ENCODE measurements at regions not wholly inside any gene's neighbourhood (a gene's known extent, or its start where the extent isn't known, plus 50 kb on each side); places are given as distances from the start of the nearest gene placed in this dataset.

DNA sequence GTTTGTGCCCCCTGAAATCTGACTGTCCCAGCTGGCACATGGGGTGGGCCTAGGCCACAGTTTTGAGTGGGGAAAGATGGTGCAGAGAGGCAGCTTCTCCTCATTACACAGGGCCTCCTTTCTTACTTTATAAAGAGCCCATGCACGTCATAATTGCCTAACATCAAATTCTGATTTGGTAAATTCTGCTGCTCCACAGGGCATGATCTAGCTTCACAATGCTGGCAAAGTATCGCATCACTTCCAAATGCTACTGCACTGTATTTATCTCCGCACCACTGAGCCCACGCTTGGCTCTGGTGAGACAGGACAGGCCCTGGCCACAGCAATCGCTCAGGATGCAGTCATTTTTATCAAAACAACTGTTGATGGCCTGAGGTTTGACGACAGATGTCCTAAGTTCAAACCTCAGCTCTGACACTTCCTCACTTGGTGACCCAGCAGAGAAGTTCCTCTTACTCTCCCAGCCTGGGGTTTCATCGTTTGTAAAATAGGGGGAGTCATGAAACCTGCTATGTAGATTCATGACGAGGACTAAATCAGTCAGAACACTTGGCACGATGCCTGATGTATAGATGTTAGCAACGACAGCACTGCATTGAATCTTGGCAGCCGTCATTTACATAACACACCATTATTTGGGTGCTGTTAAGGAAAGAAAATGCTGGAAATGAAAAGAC lies 187.9 kb downstream of the TTLL2 start:
- TF ChIP-seq, protein P1, sequence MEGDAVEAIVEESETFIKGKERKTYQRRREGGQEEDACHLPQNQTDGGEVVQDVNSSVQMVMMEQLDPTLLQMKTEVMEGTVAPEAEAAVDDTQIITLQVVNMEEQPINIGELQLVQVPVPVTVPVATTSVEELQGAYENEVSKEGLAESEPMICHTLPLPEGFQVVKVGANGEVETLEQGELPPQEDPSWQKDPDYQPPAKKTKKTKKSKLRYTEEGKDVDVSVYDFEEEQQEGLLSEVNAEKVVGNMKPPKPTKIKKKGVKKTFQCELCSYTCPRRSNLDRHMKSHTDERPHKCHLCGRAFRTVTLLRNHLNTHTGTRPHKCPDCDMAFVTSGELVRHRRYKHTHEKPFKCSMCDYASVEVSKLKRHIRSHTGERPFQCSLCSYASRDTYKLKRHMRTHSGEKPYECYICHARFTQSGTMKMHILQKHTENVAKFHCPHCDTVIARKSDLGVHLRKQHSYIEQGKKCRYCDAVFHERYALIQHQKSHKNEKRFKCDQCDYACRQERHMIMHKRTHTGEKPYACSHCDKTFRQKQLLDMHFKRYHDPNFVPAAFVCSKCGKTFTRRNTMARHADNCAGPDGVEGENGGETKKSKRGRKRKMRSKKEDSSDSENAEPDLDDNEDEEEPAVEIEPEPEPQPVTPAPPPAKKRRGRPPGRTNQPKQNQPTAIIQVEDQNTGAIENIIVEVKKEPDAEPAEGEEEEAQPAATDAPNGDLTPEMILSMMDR (IDR thresholded peaks at IDR 0.05), result no peak
- TF ChIP-seq POLR2A (IDR thresholded peaks at IDR 0.05), result no peak
